ENCODE measurements at regions not wholly inside any gene's neighbourhood (a gene's known extent, or its start where the extent isn't known, plus 50 kb on each side); places are given as distances from the start of the nearest gene placed in this dataset.

DNA sequence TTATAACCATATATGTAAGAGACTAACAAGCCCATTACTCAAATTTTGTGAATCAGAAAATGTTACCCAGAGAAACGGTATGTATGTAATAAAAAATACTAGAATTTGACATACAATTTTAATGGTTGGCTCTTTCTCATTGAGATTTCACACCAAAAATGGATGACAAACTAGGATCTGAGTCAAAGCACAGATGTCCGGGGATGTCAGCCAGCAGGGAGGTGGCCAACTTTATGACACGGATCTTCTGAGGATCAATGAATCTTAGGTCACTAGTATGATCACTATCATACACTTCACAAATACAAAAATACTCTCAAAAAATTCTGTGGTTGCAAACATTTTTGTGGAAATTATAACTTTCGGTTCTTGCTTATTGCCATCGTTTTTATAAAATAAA is 173.5 kb upstream of the NFE2L3 start:
- TF ChIP-seq, protein P1, sequence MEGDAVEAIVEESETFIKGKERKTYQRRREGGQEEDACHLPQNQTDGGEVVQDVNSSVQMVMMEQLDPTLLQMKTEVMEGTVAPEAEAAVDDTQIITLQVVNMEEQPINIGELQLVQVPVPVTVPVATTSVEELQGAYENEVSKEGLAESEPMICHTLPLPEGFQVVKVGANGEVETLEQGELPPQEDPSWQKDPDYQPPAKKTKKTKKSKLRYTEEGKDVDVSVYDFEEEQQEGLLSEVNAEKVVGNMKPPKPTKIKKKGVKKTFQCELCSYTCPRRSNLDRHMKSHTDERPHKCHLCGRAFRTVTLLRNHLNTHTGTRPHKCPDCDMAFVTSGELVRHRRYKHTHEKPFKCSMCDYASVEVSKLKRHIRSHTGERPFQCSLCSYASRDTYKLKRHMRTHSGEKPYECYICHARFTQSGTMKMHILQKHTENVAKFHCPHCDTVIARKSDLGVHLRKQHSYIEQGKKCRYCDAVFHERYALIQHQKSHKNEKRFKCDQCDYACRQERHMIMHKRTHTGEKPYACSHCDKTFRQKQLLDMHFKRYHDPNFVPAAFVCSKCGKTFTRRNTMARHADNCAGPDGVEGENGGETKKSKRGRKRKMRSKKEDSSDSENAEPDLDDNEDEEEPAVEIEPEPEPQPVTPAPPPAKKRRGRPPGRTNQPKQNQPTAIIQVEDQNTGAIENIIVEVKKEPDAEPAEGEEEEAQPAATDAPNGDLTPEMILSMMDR (IDR thresholded peaks at IDR 0.05; ENCODE audit: insufficient read depth, low read depth, low read length), result no peak
- TF ChIP-seq EZH2 (IDR thresholded peaks at IDR 0.05; ENCODE audit: insufficient read depth, low read length), result no peak

Data from astrocyte (in vitro differentiated cells and primary cell).